BE2C (cell line): ENCODE measurements at regions not wholly inside any gene's neighbourhood (a gene's known extent, or its start where the extent isn't known, plus 50 kb on each side); places are given as distances from the start of the nearest gene placed in this dataset.

Source experiments
- DNase-seq: peaks from one replicate; pipeline ENCODE4 v3.0.0-alpha.2; 2020
- H3K27me3 ChIP-seq: fragments of 250-450 bp; sonication (Bioruptor Pico); 2 replicates; pipeline ENCODE4 v1.5.1; 2020; ENCODE audit warnings: mild to moderate bottlenecking
- H3K36me3 ChIP-seq: fragments of 250-450 bp; sonication (Bioruptor Pico); 2 replicates; pipeline ENCODE4 v1.5.1; 2020; ENCODE audit warnings: mild to moderate bottlenecking
- H3K4me1 ChIP-seq: fragments of 250-450 bp; sonication (Bioruptor Pico); 2 replicates; pipeline ENCODE4 v1.5.1; 2020
- H3K4me3 ChIP-seq: 2 replicates; pipeline ENCODE4 v1.5.1; 2011; ENCODE audit warnings: low read depth, low read length
- H3K9me3 ChIP-seq: fragments of 250-450 bp; sonication (Bioruptor Pico); 2 replicates; pipeline ENCODE4 v1.5.1; 2020
- TF ChIP-seq, protein P1 (sequence below): IDR thresholded peaks from 2 replicates; pipeline ENCODE4 v1.5.1; 2012; ENCODE audit warnings: mild to moderate bottlenecking, low read depth, low read length

DNA sequence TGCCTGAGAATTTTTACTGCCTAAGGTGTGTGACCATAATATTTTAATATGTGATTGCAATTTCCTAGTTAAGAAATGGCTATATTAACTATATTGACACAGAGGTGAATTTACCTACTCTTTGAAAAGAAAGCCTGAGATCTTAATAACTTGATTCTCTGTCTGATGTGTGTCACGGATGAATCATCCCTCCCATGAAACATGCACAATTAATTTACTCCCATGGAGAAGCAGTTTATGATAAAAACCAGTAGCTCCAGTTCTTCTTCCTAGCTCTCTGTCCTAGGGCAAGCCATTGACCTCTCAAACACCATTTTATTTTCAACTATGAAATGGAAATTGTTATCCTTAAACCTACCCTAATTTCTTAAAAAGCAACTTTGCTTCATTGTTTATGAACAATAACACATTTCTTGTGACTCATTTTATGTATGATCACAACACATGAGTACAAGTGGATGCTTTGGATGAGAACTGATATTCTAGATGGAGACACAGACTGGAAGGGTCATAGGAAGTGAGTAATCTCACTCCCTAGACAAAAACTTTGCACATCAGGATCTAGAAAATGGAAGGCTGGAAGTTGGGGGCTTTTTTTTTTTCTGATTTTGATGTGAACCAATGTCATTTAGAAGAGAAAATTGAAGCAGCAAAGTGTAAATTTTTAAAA is 438.3 kb downstream of the GPAT3 start:
- no peak for DNase-seq
- Histone ChIP-seq H3K4me3 (no peak overlapping the region), H3K36me3 (no peaks in the 10 kb centered on the region), H3K27me3 (no peaks in the 10 kb centered on the region), H3K4me1 (peaks cover 3% of the 10 kb centered on the region; the same call in 1 of the 2 replicates), H3K9me3 (no peaks in the 10 kb centered on the region)
- TF ChIP-seq, protein P1, sequence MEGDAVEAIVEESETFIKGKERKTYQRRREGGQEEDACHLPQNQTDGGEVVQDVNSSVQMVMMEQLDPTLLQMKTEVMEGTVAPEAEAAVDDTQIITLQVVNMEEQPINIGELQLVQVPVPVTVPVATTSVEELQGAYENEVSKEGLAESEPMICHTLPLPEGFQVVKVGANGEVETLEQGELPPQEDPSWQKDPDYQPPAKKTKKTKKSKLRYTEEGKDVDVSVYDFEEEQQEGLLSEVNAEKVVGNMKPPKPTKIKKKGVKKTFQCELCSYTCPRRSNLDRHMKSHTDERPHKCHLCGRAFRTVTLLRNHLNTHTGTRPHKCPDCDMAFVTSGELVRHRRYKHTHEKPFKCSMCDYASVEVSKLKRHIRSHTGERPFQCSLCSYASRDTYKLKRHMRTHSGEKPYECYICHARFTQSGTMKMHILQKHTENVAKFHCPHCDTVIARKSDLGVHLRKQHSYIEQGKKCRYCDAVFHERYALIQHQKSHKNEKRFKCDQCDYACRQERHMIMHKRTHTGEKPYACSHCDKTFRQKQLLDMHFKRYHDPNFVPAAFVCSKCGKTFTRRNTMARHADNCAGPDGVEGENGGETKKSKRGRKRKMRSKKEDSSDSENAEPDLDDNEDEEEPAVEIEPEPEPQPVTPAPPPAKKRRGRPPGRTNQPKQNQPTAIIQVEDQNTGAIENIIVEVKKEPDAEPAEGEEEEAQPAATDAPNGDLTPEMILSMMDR: no peak

DNA sequence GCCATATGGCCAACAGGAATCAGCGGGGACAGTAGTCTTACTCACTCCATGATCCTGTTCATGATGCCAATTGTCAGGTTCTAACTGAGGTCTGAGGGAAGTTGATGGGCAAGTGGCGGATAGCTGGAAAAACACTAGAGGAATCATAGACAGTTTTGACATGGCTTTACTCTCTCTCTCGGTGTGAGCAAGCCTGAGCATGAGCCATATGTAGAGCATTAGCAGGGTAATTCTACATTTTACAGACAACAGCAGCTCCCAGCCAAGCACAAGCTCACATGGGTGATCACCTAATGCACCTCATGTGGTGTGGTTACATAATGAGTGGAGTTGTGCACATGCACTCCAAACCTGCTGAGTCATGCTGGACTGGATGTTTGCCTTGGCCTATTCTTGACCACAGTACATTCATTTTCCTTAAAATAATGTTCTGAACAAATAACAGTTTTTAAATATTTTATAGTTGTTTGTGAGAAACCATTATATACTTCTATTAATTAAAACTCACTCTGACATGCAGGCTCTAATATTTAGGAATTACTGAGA is 429.2 kb downstream of the GPAT3 start:
- TF ChIP-seq, protein P1: no peak
- Histone ChIP-seq H3K27me3 (no peaks in the 10 kb centered on the region), H3K36me3 (no peaks in the 10 kb centered on the region), H3K9me3 (no peaks in the 10 kb centered on the region; the same call in 1 of the 2 replicates), H3K4me1 (no peaks in the 10 kb centered on the region), H3K4me3 (no peak overlapping the region)
- DNase-seq: no peak

DNA sequence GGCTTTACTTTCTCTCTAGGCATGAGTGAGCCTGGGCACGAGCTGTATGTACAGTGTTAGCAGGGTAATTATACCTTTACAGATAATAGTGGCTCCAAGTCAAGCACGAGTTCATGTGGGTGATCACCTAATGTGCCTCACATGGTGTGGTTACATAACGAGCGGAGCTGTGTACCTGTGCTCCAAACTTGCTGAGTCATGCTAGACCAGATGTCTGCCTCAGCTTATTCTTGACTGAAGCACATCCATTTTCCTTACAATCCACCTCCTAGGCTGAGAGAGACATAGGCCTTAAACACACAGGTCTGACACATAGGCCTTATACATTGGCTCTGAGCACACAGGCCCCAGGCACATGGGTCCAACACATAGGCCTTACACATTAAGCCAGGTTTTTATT is 426.6 kb downstream of the GPAT3 start:
- Histone ChIP-seq H3K4me3 (no peak overlapping the region), H3K9me3 (no peaks in the 10 kb centered on the region; the same call in 1 of the 2 replicates), H3K27me3 (no peaks in the 10 kb centered on the region), H3K4me1 (no peaks in the 10 kb centered on the region), H3K36me3 (no peaks in the 10 kb centered on the region)
- DNase-seq: no peak
- TF ChIP-seq, protein P1: no peak

DNA sequence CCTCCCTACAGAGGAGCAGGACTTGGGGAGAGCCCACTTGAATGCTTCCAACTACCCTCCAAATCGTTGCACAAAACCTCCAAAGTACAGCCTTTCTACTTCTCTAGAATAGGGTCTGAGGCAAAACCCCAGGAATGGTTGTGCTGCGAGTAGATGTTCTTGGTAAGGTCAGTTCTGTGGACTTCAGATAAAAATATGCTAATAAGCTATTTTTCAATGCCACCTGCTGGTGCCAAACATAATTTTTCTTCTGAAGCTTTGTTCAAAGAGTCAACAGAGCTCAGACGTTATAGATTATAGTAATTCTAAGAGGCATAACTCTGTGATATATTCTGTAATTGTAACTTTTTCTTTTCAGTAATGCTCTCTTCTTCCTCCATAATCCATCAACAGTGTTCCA is 425.7 kb downstream of the GPAT3 start:
- no peaks in the 10 kb centered on the region for H3K27me3 ChIP-seq
- no peaks in the 10 kb centered on the region for H3K36me3 ChIP-seq
- TF ChIP-seq, protein P1: peak; percentile 24; the same call in 1 of the 2 replicates
- DNase-seq: no peak
- no peaks in the 10 kb centered on the region for H3K4me1 ChIP-seq
- no peaks in the 10 kb centered on the region; the same call in 1 of the 2 replicates for H3K9me3 ChIP-seq
- no peak overlapping the region for H3K4me3 ChIP-seq

DNA sequence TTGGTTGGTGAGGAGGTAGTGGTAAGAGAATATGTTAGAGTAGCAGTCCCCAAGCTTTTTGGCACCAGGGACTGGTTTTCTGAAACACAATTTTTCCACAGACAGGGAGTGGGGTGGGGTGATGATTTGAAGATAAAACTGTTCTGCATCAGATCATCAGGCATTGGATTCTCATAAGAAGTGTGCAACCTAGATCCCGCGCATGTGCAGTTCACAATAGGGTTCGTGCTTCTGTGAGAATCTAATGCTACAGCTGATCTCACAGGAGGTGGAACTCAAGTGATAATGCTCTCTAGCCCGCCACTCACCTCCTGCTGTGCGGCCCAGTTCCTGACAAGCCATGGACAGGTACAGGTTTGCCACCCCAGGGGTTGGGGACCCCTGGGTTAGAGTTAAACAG is 423.3 kb downstream of the GPAT3 start:
- Histone ChIP-seq H3K4me1 (no peaks in the 10 kb centered on the region), H3K36me3 (no peaks in the 10 kb centered on the region), H3K4me3 (no peak overlapping the region), H3K27me3 (no peaks in the 10 kb centered on the region), H3K9me3 (no peaks in the 10 kb centered on the region; the same call in 1 of the 2 replicates)
- TF ChIP-seq, protein P1: no peak
- DNase-seq: no peak

DNA sequence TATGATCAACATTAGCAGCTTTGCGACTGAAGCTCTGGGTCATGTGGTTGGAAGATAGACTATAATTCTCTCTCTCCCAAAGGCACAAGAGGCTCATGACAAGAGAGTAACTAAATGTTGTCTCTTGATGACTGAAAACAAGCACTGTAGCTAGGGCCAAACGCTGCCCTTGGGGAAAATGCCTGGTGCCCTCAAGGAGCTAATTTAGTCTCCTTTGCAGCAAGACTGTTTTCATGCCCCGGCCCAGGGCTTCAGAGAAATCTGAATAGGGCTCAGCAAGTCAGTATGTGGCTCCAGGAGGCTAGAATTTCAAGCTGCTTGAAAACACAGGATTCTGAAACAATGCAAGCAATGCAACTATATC is 411.9 kb downstream of the GPAT3 start:
- Histone ChIP-seq H3K36me3 (no peaks in the 10 kb centered on the region), H3K4me1 (peaks cover 13% of the 10 kb centered on the region), H3K27me3 (no peaks in the 10 kb centered on the region), H3K4me3 (peak overlapping the region; percentile 35), H3K9me3 (no peaks in the 10 kb centered on the region)
- DNase-seq: peak; percentile 36
- TF ChIP-seq, protein P1: no peak
